ENCODE measurements at regions not wholly inside any gene's neighbourhood (a gene's known extent, or its start where the extent isn't known, plus 50 kb on each side); places are given as distances from the start of the nearest gene placed in this dataset.

DNA sequence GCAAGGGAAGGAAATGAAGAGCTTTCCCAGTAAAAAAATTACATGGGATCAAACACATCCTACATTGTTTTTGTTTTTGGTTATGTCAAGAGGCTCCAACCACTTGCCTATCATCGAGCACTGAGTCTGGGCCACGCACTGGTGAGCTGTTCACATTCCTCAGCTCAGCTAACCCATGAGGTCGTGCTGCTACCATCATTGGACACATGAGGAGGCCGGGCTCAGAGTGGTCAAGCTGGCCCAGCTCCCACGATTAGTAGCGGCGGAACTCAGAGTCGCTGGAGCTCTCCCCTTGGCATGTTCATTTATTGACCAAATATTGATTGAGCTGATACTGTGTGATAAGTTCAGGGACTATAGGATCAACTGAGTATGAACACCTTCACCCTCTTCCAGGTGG lies 164.9 kb downstream of the CDH26 start:
- no peak for DNase-seq (ENCODE audit: low spot score)

DNA sequence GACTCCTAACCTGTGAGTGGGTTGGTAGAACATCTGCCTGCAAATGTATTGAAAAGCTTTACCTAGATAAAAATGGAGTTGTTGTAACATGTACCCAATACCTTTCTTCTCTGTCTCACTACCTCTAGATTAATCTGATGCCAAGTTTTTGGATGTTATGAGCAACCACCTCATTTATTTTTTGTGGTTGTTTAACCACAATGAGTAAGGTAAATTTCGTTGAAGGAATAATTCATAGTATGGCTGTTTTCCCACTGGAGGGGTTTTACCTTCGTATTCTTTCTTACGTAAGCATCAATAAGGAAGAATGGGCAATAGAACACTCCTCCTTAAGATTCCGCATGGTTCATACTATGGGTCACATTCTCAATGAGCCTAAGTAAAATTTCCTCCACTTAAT lies 165.4 kb downstream of the CDH26 start:
- in situ Hi-C loops (cut with HindIII; ENCODE audit: low sequenced_read_pairs): no loop called here
- DNase-seq (ENCODE audit: low spot score): no peak

More for the DNA sequence above, 164.9 kb downstream of the CDH26 start:
- in situ Hi-C loops (cut with HindIII; ENCODE audit: low sequenced_read_pairs): no loop called here

DNA sequence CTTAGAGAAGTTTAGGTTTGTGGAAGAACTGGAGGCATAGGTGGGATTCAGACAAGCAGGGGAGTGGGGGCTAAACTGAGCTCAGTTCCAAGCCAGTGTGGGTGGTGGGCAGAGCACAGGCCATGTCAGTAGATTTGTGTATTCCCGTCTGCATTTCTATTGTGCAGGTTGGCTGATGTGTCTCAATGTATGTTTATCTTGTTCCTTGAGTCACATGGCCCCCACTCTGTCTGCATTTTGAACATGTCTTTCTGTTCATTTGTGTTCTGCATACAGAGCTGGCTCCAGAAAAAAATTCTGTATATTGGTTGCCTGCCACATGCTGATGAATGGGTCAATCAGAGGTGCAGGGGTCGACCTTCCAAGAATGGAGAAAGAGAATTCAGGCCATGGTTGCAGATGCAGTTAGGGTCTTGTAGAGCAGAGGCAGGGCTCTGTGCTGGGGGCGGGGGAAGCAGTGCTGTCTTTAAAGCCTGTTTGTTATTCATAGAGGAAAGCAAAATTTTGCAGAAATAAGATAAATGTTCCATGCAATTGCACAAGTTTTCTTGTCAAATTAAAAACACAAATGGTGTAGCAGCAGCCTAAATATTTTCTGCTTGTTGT lies 166.7 kb downstream of the CDH26 start:
- no peak for DNase-seq (ENCODE audit: low spot score)
- in situ Hi-C loops (cut with HindIII; ENCODE audit: low sequenced_read_pairs): no loop called here

DNA sequence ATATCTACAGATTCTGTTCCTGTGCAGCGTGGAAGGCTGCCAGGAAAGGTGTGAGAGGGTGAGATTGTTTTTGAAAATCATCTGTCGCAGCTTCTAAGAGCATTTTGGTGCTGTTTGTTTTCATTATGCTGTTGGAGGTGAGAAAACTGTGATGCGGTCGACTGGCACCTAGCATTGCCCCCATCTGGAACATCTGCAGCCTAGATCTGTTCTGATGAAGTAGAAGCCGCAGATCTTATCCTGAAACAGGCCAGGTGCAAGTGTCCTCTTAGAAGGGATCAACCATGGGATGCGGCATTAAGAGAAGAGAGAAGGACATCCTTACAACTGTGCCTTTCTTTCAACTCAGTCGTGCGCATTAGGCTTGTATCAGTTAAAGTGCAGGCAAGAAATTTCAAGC lies 167.3 kb downstream of the CDH26 start:
- in situ Hi-C loops (cut with HindIII; ENCODE audit: low sequenced_read_pairs): no loop called here
- no peak for DNase-seq (ENCODE audit: low spot score)

DNA sequence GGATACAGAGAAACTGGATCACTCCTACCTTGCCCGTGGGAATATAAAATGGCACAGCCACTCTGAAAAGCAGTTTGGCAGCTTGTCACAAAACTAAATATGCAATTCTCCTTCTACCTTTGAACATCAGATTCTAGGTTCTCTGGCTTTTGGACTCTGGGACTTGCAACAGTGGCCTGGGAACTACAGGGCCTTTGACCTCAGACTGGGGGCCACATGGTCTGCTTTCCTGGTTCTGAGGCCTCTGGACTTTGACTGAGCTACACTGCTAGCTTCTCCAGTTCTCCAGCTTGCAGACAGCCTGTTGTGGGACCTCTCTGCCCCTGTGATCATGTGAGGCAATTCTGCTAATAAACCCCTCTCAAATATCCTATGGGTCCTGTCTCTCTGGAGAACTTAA lies 168.8 kb downstream of the CDH26 start:
- in situ Hi-C loops (cut with HindIII; ENCODE audit: low sequenced_read_pairs): no loop called here
- DNase-seq (ENCODE audit: low spot score): no peak

DNA sequence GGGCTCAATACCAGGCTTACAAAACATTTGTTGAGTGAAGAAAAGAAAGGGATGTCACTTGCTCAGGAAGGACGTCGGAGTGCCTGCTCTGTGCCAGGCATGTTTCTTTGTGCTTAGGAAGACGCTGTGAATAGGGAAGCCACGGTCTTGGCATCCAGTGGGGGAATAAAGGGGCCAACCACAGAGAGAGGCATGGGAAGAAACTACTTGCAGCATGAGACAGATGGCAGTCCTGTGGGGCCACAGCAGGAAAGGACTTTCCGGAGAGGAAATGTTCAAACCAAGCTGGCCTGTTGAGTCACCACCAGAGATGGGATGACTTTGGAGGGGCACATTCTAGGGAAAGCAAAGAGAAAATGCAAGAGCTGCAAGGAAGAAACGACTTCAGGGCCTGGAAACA lies 173.2 kb downstream of the CDH26 start:
- DNase-seq (ENCODE audit: low spot score): peak; percentile 5
- in situ Hi-C loops (cut with HindIII; ENCODE audit: low sequenced_read_pairs): no loop called here

DNA sequence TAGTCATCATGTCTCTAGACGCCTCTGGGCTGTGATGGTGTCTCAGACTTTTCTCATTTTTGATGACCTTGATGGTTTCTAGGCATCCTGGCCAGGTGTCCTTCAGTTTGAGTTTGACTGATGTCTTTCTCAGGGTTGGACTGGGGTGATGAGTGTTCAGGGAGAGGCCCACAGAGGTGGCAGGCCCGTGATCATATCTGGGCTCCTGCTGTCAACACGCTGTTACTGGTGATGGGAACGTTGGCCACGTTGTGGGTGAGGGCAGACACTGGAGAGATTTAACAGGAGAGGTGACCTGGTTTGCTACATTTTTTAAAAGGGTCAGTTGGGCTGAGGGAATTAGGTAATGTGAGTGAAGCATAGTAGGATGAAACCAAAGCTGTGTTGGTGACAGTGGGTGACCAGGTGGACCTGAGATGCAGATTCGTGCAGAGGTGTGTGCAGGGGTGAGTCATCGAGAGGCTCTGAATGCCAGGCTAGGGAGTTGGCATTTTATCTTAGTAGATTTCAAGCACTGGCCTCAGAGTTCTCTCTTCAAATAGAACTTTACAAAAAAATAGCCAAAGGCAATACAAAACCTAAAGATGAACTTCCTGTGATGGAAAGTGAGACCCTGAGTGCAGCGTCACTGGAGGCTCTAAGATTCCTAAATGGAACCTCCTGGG lies 174.1 kb downstream of the CDH26 start:
- no peak for DNase-seq (ENCODE audit: low spot score)
- in situ Hi-C loops (cut with HindIII; ENCODE audit: low sequenced_read_pairs): no loop called here

DNA sequence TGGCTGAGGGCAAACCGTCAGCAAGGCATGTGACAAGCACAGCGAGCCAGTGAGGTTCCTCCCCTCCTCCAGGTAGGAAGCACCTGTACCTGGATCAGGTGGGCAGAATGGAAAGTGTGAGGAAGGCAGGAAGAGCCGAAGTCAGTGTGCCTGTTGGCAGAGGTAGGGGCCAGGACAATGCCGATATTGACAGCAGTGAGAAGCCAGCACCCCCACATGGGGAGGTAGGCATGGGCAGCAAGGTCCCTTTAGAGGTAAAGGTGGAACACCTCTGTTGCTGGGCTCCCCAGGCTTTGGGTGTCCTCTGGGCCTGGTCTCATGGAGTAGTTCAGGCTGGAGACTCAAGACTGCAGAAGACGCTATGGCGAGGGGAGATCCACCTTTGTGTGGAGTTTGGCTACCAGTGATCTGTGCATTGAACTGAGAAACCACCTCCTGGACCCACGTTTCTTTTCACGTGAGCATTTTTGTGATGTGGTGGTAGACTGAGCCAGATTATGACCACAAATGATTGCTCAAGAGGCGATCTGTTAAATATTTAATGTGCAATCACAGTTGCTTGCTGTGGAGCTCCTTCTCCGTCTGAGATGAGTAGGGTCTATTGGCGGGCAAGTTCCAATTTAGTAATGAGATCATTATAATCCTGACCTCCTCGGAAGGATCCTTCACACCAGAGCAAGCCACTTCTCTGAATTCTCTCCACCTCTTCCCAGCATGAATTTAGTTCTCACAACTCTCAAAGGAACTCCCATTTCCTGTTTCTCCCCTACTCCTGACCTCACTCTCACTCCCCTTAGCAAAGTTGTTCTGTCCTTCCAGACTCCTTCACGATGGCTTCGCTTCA lies 174.8 kb downstream of the CDH26 start:
- DNase-seq (ENCODE audit: low spot score): no peak
- in situ Hi-C loops (cut with HindIII; ENCODE audit: low sequenced_read_pairs): no loop called here

DNA sequence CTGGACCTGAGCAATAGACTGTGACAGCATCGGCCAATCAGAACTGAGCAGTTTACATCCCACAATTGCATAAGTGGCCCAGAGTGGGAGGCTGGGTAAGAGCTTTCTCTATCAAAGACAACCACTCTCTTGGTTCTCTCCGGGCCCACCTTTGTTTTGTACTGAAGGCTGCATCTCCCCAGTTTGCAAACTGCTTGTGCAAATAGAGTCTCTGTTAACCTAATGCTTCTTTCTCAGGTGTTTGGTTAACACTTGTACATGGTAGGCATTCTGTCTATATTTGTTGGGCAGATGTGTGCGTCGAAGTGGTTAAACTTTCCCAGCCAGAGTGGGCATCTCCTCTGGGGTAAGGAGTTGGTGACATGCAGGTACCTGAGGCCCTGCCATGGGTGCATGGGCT lies 177.1 kb downstream of the CDH26 start:
- no peak for DNase-seq (ENCODE audit: low spot score)
- in situ Hi-C loops (cut with HindIII; ENCODE audit: low sequenced_read_pairs): no loop called here

DNA sequence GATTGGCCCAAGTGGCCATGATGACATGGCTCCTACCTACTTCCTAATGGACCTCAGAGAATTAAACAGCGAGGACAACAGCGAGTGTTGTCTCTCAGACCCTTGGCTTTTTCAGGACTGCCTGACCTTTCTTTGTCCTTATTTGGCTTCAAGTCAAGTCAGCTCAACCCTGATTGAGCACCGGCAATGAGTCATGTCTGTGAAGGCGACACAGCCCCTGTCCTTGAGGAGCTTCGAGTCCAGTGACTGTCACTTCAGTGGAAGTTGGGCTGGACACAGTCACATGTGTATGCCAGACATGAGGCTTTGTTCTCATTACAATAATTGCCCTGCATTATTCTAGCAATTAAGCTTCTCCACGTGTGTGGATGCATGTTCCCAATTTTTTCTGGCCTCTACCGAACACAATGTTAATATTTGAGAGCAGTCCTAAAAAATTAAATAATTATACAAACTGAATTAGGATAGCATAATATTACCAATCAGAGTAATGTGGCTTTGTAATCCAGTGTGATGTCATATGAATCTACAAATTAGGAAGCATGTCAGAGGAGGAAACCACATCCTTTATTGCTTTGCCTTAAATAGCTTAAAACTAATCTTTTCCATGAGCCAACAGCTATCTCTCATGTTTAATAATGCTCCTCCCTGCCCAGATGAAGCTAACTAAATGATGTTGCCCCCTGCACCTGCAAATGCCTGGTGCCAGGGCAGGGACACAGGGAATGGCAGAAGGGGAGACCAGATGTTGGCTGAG lies 178.6 kb downstream of the CDH26 start:
- DNase-seq (ENCODE audit: low spot score): no peak
- in situ Hi-C loops (cut with HindIII; ENCODE audit: low sequenced_read_pairs): no loop called here

DNA sequence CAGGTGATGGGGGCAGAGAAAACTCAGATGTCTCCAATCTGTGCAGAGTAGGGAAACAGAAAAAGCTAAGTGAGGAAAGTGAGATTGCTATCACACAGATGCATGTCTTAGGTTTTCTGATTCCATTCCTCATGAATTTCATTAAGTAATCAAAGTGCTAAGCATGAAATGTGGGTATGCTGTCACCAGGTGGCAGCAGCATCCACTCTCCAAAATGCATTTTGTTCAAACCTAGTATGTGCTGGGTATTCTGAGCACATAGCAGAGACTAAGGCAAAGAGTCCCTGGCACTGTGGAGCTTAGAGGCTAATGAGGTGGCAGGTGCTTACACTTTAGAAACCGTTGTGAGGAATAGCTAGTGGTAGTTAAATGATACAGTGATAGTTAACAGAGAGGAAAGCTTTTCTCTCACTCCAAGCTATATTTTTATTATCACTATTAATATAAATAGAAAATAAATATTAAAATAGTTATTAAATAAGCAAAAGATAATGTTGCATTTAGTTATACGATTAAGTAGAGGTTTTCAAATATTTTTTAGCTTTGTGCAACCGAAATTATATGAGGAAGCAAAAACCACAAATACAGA lies 179.5 kb downstream of the CDH26 start:
- in situ Hi-C loops (cut with HindIII; ENCODE audit: low sequenced_read_pairs): no loop called here
- no peak for DNase-seq (ENCODE audit: low spot score)

DNA sequence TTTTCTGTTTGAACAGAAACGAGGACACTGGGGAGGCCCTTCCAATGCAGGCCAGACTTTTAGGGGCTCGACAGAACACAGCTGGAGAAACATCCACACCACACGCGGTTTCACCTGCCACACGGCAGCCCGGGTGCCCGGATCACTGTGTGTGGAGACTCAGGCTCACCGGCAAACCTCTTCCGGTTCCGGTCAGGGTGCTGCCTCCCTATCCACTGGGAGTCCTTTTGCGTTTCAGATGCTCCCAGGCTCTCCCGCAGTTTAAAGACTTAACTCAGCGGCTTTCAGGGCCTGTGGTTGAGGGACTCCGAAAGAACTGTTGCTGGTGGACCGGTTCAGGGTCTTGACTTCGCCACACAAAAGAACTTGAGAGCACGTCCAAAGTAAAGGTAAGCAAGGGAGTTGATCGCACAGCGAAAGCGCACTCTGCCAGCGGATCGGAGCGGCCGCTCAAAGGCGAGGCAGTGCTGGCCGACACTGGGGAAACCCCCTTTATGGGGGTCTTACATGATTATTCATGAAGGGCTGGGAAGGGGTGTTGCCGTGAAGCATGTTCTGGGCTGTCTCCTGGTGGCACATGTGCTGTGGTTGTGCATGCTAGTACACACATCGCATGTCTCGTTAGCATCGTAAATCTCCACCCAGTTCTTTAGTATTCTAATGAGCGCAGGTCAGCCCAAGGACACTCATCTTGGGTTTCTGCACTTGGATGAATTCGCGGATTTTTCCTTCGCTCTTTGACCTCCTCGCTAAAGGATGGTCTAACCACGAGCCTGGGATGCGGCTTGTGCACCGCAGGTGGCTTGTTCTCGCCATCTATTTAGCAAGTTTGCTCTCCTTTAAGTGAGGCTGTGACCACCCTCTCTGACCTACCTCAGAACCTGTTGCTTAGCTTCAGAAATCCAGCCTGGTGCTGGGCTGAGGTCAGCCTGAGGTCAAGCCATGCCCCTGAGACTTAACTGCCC lies 180.3 kb downstream of the CDH26 start:
- DNase-seq (ENCODE audit: low spot score): no peak
- in situ Hi-C loops (cut with HindIII; ENCODE audit: low sequenced_read_pairs): no loop called here

DNA sequence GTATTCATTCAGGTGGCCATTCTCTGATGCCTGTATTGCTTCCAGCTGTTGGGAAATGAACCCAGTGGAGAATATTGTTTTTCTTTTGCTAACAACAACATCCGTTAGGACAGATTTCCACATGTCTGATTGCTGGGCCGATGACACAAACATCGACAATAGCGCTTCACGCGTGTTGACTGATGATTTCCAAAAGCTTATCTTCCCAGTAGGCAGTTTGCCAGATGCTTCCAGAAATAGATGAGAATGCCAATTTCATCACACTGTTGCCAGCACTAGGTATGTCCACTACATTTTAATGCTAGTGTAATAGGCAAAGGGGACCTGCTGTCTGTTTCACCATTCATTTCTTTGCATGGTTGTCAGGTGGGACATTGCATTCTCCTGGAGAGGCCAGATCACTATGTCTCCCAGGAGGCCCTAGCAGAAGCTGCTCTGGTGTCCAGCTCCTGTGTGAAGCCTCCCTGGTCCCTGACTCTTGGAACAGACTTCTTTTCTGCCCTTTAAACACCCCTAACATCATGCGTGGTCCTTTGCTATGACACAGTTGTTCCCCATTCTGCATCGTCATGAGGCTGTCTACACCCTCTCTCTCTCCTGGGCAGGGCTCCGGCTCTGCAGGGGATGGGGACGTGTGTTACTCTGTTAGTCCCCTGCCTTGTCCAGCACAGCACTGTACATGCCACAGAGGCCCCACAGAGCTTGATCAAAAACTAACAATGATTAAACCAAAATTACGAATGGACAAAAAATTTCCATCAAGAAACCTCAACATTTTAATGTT lies 181.6 kb downstream of the CDH26 start:
- in situ Hi-C loops (cut with HindIII; ENCODE audit: low sequenced_read_pairs): no loop called here
- no peak for DNase-seq (ENCODE audit: low spot score)

DNA sequence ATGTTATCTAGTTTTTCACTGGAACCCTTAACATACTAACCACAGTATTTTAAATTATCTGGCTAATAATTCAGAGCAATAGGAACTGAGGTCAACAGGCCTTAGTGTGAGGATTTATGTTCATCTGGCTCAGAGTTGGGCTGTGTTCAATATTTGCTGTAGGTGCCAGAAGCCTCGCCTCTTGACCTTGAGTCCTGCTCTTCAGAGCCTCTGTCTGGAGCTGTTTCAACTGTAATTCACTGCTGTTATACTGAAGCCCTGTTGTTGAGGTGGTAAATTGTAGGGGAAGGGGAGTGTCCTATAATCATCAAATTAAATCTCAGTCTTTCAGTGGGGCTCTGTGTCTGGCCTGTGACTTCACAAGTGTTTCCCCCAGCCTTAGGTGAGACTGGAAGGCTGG lies 184.4 kb downstream of the CDH26 start:
- no peak for DNase-seq (ENCODE audit: low spot score)
- in situ Hi-C loops (cut with HindIII; ENCODE audit: low sequenced_read_pairs): no loop called here

DNA sequence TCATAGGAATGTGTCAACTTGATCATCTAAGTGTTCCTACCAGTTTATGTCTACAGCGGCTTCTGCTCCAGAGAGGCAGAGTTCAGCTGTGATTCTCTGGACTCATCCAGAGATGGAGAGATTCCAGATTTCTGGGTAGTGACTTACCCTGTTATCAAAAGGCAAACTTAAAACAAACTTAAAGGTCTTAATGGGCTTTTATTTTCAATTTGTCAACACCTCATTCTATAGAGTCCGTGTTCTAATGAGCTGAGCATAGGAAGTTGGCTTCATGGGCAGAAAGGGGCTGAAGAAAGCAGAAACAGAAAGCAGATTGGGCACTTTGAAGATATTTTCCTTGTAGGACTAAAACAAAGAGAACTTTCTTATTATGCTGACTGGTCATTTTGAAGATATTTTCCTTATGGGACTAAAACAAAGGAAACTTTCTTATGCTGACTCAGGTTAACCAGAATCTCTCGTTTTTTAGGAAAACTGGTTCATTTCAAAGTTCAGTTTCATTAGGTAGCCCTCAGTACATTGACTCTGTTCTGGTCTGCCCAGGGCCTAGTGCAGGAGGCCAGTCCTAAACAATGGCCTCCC lies 185.1 kb downstream of the CDH26 start:
- no peak for DNase-seq (ENCODE audit: low spot score)
- in situ Hi-C loops (cut with HindIII; ENCODE audit: low sequenced_read_pairs): no loop called here

DNA sequence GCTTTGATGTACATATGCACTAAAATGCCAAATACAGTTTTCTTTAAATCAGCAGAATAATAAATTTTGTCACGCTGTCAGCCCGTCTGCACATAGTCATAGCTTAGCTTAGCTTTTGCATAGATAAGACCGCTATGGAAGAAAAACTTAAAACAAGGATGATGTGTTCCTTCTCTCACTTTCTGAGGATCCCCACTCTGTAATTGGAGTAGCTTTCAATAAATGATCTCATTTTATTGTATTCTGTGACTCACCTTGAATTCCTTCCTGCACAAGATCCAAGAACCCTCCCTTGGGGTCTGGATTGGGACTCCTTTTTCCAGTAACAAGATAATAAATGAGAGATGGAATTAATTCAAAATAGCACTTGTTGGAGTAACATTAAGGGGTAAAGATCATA lies 186.2 kb downstream of the CDH26 start:
- in situ Hi-C loops (cut with HindIII; ENCODE audit: low sequenced_read_pairs): no loop called here
- DNase-seq (ENCODE audit: low spot score): no peak

DNA sequence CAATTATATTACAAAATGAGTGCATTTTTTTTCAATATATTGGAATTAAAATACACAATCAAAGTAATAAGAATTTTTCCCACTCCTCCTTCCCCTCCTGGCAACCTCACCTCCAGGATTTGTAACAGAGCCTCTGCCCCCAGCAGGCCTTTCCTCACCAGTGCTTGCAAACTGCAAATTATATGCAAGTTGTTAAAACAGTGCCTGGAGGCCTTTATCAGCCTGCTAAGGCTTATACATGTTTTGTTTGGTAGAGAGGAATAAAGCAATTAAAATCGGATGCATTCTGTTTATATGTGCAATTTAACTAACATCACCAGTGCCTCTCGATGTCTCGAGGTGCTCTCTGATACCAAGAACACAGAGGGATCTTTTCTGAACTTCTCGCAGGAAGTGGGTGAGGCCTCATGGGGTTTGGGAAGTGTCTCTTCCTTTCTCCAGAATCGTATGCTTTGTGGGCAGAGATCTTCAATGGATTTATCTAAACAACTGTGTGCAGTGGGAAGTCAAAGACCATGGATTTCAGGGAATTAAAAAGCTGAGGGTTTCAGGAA lies 186.8 kb downstream of the CDH26 start:
- DNase-seq (ENCODE audit: low spot score): no peak
- in situ Hi-C loops (cut with HindIII; ENCODE audit: low sequenced_read_pairs): no loop called here
